Ishikawa (cell line): ENCODE measurements at regions not wholly inside any gene's neighbourhood (a gene's known extent, or its start where the extent isn't known, plus 50 kb on each side); places are given as distances from the start of the nearest gene placed in this dataset.

Experiments used
- CEBPB ChIP-seq: IDR thresholded peaks from 2 replicates; pipeline ENCODE4 v1.6.1; 2012
- CREB1 ChIP-seq: IDR thresholded peaks from 2 replicates; pipeline ENCODE4 v1.6.1; 2012; ENCODE audit warnings: low read depth
- EGR1 ChIP-seq: IDR thresholded peaks from 2 replicates; pipeline ENCODE4 v1.6.1; 2012
- EP300 ChIP-seq: IDR thresholded peaks from 2 replicates; pipeline ENCODE4 v1.6.1; 2012; ENCODE audit warnings: borderline replicate concordance
- FOXM1 ChIP-seq: IDR thresholded peaks from 2 replicates; pipeline ENCODE4 v1.6.1; 2012; ENCODE audit warnings: low read depth, borderline replicate concordance
- MAX ChIP-seq: IDR thresholded peaks from 2 replicates; pipeline ENCODE4 v1.6.1; 2012
- NFIC ChIP-seq: IDR thresholded peaks from 2 replicates; pipeline ENCODE4 v1.6.1; 2012
- RAD21 ChIP-seq: IDR thresholded peaks from 2 replicates; pipeline ENCODE4 v1.6.1; 2012; ENCODE audit warnings: low read depth
- REST ChIP-seq: IDR thresholded peaks from 2 replicates; pipeline ENCODE4 v1.6.1; 2012; ENCODE audit warnings: low read depth, mild to moderate bottlenecking
- TAF1 ChIP-seq: IDR thresholded peaks from 2 replicates; pipeline ENCODE4 v1.6.1; 2012; ENCODE audit warnings: low read depth, mild to moderate bottlenecking
- TCF12 ChIP-seq: IDR thresholded peaks from 2 replicates; pipeline ENCODE4 v1.6.1; 2012; ENCODE audit warnings: low read depth
- USF1 ChIP-seq: IDR thresholded peaks from 2 replicates; pipeline ENCODE4 v1.6.1; 2012
- YY1 ChIP-seq: IDR thresholded peaks from 2 replicates; pipeline ENCODE4 v1.6.1; 2012; ENCODE audit warnings: low read depth
- ZBTB7A ChIP-seq: IDR thresholded peaks from 2 replicates; pipeline ENCODE4 v1.6.1; 2012; ENCODE audit warnings: low read depth

- TF ChIP-seq CREB1 (no peak), REST (no peak), ZBTB7A (no peak), MAX (no peak), FOXM1 (no peak), EP300 (no peak), RAD21 (no peak), CEBPB (no peak), TCF12 (no peak), NFIC (no peak), EGR1 (no peak), TAF1 (no peak), YY1 (no peak), USF1 (no peak)
Observed at GRCh38 chr2:217168496-217168895, 308.6 kb upstream of the TNP1 start.
